Transverse colon (tissue), 3 donors: ENCODE measurements at regions not wholly inside any gene's neighbourhood (a gene's known extent, or its start where the extent isn't known, plus 50 kb on each side); places are given as distances from the start of the nearest gene placed in this dataset.

Experiments
- CTCF ChIP-seq, 5 experiments: fragments of 200-600 bp in 3 of 5; fragments of 450-650 bp in 2 of 5; sonication (generic) in 3 of 5; IDR thresholded peaks; 1 replicate in 2 of 5; 2 replicates in 3 of 5; pipeline ENCODE4 v1.5.1; 2016 to 2017; ENCODE audit warnings: antibody characterized with exemption in 5 of 5, inconsistent platforms in 3 of 5, mild to moderate bottlenecking in 2 of 5, moderate library complexity in 1 of 5
- EP300 ChIP-seq: sonication (generic); formaldehyde crosslinking; IDR thresholded peaks from one replicate; pipeline ENCODE4 v1.6.1; 2017; ENCODE audit warnings: antibody characterized with exemption, low read depth
- POLR2A ChIP-seq: fragments of 450-650 bp; IDR thresholded peaks from one replicate; pipeline ENCODE4 v1.6.1; 2016; ENCODE audit warnings: antibody characterized with exemption, mild to moderate bottlenecking, moderate library complexity

GRCh38 chr1:29704430-29704829 is 468.1 kb downstream of the PTPRU start:
- TF ChIP-seq CTCF (IDR thresholded peaks at IDR 0.05) (no peak), POLR2A (no peak), EP300 (no peak)
